Femur (tissue), 1 donor: ENCODE measurements at regions not wholly inside any gene's neighbourhood (a gene's known extent, or its start where the extent isn't known, plus 50 kb on each side); places are given as distances from the start of the nearest gene placed in this dataset.

Experiments used
- DNase-seq: peaks from one replicate; pipeline ENCODE4 v3.0.0-alpha.2; 2017

DNA sequence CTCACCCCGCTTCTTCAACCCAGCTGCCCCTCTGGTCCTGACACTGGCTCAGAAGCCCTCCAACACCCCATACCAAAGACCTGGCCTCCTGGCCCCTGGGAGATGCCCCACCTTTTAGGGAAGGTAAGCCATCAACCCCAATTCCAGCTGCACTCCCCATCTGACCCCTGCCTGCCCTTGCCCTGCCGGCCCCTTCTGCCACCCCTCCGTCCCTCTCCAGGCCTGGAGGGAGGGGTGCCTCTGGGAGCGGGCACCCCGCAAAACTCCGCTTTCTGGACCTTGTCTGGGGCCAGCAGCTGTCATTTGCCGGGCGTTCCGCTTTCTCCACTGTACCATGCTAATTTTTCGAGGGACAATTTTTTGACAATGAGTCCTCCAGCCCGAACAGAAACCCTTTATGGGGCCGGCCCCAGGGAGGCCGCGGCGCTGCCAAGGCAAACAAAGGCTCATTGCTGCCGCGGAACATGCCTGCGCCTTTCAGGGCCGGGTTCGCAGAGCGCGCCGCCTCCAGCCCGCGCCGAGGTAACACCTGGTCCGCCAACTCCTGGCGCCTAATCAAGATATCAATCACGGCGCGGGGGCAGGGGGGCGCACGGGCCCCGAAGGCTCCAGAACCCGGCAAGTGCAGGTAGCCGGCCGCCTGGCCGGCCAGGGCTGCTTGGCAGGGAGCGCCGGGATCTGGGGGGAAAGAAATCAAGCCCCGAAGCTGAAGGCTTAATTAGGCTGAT is 96.0 kb downstream of the INHBB start:
- DNase-seq, result peak; percentile 59

DNA sequence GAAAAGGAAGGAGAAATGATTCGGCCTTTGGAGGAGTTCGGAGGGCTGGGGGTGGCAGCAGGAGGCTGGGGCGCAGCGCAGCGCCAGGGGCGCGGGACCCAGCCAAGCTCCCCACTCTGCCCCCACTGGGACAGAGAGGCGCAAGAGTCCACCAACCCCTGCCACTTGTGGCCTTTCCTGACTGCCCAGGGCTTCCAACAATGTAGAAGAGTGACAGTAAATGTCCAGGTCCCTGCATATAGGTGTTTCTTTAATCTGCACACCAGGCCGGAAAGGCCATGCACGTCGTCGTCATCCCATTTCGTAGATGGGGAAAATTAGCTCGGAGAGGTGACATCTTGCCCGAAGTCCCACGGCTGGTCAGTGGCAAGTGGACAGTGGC is 96.6 kb downstream of the INHBB start:
- DNase-seq, result no peak

DNA sequence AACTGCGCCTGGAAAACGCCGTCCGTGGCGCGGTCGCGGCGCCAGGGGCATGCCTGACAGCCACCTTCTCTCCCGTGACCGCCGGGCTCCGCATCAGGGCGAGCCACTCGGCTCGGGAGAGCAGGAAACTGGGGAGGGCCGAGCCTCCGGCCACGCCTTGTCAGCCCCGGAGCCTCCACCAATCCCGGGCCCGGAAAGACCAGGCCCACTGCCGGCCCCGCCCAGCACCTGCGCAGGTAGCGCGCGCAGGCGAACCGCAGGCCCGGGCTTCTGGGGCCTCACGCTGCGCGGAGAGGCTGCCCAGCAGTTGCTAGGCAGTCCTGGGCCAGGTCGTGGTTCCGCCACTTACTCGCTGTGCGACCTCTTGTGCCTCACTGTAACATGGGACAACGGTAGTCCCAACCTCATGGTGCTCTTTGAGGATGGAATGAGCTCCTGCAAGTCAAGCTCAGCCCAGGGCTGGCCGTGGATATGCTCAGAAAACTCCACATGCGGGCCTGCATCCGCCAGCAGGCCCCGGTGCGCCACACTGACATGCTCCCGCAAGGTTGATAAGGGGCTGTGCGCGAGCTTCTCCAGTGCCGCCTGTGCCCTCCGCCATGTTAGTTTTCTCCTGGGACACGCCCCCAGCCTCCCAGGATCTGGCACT is 97.1 kb downstream of the INHBB start:
- no peak for DNase-seq

DNA sequence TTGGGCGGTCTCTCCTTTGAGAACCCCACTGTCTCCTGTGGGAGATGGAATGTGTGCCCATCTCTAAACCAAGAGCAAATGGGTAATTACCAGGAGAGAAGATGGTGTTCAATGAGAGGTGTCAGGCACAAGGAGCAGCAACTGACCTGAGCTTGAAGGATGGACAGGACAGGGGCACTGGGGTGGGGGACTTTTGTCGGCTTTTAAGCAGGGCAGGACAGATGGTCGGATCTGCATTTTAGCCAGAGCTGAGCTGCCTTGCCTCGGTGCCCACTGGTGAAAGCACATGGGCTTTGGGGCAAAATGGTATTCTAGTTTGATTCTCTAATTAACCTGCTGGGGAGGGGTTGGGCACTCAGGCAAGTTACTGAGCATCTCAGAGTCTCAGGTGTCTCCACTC is 98.0 kb downstream of the INHBB start:
- no peak for DNase-seq

DNA sequence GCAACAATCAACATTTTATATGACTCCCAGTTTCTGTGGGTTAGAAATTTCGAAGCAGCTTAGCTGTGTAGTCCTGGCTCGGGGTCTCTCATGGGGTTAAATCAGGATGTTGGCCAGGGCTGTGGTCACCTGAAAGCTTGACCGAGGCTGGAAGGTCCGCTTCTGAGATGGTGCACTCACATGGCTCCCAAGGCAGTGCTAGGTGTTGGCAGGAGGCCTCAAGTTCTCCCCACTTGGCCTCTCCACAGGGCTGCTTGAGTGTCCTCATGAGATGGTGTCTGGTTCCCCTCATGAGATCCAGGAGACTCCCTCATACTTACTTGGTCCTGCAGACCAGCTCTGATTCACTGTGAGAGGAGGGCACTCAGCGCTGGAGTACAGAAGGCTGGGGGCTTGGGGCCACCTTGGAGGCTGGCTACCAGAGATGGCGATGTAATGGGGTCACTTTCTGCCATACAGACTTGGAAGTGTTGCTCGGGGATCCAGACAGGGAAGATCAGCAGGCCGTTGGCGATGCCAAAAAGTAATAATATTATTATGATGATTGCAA is 98.8 kb downstream of the INHBB start:
- DNase-seq, result no peak

DNA sequence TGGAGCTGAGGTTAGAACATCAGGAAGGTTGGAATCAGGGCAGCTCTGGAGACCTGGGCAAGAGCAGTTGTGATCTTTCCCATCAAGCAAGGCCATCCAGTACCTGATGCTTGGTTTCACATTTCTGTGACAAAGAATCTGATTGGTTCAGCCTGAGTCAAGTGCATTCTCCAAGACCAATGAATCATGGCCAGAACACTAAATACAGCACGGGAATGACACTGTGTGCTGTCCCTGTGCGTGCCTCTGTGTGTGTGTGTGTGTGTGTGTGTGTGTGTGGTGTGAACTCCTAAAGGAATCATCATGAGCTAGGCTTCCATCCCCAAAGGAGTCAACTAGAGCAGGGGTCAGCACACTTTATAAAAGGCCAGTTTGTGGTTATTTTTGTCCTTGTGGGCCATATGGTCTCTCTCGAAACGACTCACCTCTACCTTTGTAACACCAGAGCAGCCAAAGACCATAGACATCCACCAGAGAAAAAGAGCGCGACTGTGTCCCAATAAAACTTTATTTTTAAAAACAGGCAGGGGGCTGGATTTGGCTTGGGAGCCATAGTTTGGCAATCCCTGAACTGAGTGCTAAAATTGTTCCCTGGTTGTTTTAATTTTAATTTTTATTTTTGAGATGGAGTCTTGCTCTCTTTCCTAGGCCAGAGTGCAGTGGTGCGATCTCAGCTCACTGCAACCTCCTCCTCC is 99.7 kb downstream of the INHBB start:
- no peak for DNase-seq

DNA sequence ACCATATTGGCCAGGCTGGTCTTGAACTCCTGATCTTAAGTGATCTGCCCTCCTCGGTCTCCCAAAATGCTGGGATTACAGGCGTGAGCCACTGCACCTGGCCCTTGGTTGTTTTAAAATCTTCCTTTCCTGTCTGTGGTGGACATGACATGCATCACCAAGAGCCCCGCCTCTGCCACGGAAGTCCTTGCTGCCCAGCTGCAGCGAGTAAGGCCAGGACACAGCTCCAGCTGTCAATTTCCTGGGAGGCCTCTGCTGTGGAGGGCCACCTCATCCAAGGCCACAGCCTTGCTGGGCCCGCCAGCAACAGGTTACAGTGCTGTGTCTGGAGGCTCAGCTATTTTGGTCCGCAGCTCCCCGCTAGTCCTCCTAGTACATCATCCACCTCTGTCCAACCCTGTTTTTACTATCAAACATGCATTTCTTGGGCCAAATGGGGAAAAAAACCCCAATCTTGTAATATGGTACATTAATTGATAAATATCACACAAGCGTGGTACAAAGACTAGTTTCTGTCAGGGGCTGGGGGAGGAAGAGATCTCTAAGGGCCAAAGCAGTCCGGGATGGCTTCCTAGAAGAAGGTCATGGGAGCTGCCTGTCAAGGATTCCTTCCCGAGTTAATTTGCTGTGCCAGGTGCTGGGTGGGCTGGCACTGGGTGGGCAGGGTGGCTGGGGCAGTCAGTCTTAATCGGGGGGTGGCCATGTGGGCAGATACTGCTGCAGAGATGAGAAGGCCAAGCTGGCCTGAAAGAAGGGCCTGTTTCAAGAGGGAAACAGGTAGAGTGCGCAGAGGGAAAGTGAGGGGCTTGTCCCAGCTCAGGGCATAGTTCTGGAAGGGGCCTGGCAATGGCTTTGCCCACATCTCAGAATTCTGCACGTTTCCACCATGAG is 100.5 kb downstream of the INHBB start:
- no peak for DNase-seq

DNA sequence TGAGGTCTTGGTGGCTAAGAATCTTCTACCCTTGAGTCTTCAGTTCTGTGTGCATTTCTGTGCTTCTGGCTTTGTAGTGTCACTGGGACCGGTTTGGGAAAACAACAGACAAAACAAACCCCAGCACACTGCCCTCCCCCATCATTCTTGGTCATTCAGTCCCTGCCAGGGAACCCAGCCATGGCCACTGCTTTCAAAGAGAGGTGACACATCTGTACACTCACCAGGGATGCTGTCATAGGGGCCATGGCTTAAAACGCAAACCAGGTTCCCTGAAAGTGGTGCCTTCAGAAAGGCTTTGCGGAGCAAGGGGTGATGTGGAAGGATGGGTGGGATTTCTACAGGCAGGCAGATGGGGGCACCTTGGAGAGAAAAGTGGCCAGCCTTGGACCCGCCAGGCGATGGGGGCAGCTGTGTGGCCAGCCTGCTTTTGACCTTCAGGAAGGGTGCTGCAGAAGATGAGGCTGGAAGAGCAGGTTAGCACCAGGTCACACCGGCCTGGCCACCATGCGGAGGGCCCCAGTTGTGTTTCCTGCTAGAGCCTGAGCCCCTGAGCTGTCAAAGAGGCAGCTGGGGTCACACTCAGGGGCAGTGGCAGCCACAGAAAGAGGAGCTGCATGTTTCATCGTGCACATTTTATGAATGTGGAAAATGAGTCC is 101.3 kb downstream of the INHBB start:
- DNase-seq, result no peak

DNA sequence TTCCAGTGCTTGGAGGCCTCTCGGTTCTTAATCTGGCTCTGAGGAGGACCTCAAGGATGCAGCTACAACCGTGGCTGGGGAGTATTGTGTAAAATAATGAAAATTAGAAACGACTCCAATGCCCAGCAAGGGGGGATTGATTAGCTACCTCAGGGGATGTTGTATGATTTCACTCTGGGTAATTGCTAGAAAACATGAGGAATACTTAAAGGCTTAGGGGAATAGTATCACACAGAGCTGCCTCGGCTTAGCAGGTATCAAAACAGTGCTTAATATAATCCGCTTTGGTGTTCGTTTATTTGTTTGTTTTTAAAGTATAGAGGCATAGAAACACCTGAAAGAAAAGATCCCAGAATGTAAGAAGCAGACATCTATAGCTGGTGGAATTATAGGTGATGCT is 102.5 kb downstream of the INHBB start:
- DNase-seq, result no peak

DNA sequence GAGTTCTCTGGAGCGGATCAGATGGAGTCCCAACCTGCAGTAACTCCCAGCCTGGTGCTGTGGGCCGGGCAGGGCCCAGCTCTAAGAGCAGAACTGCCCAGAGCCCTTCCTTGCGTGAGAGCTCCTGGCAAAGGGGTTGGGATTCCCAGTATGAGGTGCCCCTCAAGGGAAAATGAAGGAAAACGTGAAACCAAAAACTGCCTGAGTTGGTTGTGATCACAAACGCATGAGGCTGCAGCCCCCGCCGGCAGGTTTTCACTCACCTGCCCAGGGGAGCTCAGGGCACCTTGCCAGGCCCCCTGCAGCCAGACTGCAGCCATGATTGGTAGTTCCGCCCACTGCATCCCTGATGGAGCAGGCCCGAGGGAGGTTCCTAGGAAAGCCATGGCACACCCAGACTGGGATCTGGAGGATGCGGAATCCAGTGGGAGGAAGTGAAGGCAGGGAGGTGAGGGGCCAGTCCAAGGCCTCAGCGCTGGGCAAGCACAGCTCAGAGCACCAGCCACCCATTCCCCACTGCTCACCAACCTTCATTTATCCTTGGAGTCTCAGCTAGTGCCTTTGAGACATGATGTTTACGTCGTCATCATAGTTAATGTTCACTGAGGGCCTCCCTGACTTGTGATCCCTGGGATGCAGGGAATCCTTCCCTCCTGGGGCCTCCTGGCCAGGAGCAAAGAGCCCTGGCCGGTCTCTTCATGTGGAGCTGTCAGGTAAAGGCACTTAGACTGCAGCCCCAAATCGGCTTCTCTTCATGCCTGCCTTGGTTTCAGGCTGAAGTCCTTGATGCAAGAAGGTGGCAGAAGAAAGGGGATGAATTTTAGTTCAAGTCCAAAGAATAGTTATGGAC is 103.2 kb downstream of the INHBB start:
- DNase-seq, result no peak

DNA sequence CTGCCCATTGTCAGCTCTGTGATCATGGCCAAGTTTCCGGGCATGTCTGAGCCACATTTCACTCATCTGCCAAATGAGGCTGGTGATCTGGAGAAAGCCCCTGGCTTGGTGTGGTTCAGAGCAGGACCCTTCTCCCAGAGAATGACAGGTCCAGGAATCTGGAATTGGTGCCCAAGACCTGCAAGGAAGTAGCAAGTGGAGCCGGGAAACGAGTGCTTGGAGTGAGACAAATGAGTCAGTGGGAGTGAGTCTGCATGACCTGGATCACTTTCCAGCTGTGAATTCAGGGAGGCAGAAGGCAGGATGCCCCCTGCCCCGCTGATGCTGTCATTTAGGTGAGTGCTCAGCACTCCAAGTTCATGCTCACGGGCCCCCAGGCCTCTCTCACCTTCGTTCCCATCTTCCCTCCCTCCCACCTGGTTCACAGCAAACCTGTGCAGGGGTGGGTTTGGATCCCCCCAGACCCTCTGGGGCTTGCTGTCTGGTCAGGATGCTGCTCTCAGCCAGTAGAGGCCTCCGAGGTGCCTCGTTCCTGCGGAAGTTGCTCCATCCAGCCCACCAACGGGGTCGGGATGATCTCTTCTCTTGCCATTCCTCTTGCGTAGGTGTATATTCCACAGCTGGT is 104.4 kb downstream of the INHBB start:
- no peak for DNase-seq

DNA sequence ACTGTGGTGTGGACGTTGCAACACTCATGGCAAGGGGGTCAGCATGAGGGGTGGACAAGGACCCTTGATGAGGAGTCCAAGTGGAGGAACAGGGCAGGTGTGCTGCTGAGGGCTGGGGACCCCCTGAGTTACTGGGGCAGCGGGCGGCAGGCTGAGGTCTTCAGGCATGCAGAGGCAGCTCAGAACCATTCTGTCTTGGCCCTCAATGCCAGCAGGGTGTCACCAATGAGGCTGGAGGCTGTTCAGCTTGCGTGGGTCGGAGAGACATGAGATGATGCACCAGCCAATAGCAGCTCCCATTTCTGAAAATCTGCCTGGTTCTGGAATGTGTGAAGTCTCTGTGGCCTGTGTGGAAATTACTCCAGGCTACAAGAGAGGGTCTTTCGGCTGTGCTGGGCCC is 105.4 kb downstream of the INHBB start:
- DNase-seq, result no peak

DNA sequence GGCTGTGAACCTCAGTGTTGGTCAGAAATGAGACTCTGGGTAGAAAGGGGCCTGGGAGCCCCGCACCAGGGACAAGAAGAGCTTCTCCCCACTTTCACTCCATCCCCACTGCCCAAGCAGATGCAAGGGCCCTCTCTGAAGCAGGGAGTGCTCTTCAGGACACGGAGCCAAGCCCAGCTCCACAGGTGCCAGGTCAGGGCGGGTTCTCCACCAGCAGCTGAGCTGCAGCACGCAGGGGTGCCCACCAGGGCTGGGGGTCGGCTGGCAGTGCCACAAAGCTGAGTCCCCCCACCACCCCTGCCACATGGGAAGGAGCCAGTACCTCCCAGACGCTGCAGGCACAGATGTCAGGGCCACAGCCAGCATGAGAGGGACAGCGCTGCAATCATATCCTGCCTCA is 106.2 kb downstream of the INHBB start:
- DNase-seq, result no peak

DNA sequence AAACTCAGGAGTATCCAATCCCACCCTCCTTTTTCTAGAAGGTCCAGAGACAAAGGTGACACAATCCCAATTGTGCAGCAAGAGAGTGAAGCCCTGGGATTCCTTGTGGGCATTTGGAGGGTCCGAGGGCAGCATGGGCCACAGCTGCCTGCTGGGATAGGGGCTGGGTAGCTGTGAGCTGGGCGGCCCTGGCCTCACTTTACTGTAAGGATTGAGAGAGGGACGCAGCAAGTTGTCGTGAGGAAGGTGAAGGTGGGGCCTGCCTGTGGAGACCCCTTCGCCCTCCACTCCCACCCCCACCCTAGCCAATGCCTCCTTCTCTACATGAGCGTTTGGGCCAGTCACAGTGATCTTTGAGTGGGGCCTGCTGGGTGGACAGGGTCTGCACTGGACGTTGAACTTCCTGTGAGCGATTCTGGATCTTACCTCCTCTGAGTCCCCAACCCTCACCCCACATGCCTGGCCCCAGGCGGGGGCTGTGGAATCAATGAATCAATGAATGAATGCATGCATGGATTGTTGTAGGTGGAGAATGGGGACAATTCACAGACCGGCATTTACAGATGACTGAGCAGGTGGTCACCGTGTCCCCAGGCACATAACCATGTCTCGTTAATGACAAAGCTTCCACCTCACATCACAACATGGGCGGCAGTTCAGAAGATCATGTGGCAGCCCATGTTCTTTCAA is 107.2 kb downstream of the INHBB start:
- DNase-seq, result no peak

DNA sequence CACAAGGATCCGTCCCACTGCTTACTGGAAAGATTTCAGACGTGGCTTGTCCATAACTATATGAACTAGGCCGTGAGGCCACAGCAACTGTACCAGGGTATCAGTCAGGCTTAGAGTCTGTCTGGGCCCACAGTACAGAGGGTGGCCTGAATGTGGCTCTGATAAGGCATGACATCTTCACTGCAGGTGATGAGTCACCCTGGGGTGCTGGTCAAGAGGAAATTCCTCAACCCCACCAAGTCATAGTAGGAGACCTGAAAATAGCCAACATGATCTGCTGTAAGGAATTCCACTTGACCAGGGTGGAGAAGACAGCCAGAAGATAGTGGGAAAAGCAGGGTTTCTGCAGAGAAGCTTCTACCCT is 107.7 kb downstream of the INHBB start:
- no peak for DNase-seq

DNA sequence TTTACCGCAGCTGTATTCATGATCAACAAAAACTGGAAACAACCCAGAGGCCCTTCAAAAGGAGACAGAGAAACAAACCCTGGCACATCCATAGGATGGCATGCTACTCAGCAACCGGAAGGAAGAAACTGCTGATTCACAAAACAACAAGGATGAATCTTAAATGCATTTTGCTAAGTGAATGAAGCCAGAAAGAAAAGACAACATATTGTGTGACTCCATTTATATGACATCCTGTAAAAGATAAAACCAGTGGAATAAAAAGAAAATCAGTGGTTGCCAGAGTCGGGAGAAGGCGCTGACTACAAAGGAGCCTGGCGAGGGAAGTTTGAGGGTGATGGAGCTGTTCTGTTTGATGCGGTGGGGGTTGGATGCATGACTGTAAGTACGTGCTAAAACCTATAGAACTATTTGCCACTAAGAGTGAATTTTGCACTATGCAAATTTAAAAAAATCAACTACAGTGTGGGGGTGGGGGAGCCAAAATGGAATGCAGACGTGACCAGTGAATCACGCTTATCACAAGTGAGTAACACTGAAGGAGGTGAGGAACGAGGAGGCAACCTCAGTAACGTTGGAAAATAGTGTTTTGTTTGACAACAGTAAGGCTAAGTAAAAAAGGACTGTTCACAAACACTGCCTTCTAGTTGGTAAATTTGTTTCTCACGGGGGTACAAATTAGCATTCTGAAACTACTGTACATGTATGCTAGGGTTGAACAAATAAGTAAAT is 108.9 kb downstream of the INHBB start:
- DNase-seq, result no peak

DNA sequence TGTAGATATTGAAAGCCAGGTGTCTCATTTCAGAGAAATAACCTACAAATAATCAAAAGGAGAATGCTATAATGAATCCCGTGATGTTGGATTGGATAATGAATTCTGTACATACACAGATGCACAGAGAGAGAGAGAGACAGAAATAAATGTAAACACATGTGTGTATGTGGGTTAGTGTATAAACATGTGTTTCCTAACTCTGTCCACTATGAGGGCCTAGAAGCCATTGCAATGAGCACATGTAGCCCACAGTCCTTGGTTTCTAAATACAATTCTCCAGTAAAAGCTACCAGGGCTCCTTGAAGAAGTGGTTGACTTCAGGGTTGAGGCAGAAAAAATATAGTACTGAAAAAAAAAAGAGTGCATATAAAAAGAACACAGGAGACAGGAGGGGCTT is 109.5 kb downstream of the INHBB start:
- DNase-seq, result no peak

DNA sequence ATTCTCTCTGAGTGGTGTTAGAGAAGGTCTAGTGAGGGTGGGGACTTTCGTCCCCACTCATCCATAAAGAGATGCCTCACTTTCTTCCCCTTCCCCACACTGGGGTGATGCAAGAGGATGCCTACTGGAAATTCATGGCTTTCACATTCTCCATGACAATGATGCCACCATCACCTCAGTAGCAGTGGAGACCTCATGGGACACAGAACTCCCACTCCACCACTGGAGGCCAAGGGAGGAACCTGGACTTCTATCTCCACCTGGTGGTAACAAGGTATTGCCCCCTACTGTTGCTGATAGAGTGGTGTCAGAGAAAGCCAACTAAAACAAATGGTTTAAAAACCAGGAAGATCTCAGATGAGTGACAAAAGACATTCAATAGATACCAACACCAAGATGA is 110.9 kb downstream of the INHBB start:
- DNase-seq, result no peak

DNA sequence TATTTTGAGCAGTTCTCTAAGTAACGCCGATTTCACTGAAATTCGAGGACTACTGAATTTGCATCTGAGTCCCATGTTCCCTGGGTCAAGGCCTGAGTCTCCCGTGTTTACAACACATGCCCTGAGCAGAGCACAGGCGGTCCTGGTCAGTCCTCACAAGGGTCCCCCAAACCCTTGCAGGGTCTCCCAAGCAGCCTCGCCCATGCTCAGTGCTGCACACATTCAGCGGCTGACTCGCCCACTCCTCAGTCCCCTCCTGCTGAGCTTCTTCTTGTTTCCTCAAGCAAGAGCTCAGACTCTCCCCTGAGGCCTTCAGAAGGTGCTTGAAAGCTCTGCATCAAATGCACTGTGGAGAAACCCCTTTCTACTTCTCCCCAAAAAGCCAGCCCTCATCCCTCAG is 114.6 kb downstream of the INHBB start:
- no peak for DNase-seq

DNA sequence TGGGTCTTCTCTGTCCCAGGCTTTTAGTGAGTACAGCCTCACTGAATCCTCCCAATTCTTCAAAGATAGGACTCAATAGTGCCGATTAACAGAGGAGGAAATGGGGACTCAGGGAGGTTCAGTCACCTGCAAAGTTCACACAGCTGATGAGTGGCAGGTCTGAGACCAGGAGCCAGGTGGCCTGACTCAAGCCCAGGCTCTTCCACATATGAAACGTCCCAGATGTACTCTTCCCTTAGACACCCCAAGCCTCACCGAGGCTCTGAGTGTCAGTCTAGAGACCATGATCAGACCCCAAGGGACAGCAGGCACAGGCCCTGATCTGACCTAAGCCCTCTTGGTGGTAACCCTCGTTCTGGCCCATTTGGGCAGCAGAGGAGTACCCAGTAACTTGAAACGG is 115.2 kb downstream of the INHBB start:
- DNase-seq, result no peak
